ENCODE measurements at regions not wholly inside any gene's neighbourhood (a gene's known extent, or its start where the extent isn't known, plus 50 kb on each side); places are given as distances from the start of the nearest gene placed in this dataset.
"Not testable (repeated sequence)": the region's sequence is repeated elsewhere in the genome, so short reads cannot be mapped to it uniquely, and the experiment has no call there.

DNA sequence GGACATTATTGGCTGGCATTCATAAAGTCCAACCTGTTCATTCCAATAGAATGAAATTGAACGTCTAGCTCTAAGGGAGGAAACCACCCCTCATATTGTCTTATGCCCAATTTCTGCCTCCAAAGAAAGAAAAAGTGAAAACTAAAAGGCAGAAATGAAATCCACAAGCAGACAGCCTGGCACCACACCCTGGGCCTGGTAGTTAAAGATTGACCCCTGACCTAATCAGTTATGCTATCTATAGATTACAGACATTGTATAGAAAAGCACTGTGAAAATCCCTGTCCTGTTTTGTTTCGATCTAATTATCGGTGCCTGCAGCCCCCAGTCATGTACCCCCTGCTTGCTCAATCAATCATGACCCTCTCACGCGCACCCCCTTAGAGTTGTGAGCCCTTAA is 54.3 kb upstream of the ATP1B1 start:
- DNase-seq (ENCODE audit: low read depth in 2 of 2): not testable (repeated sequence)

DNA sequence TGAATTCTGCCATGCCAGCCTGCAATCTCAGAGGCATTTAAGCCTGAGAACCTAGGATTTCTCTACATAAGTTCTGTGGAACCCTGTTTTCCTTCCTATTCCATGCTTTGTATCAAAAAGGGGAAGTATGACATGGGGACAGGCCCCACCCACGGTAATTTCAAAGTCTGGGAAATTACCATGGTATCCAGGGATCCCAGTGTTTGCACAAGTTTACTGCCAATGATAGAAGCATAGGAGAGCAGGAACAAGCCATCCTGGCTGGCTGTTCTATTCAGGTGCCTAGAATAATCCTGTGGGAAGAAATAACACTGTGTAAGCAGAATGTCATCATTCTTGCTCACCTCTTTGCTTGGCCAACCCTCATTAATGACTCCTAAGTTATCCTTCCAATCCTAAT is 53.8 kb upstream of the ATP1B1 start:
- no peak for DNase-seq (ENCODE audit: low read depth in 2 of 2)

- DNase-seq (ENCODE audit: low read depth in 2 of 2): no peak
Measured at GRCh38 chr1:169053196-169053595, 53.3 kb upstream of the ATP1B1 start.

Measured in lung microvascular endothelial cell (primary cell).